ENCODE measurements at regions not wholly inside any gene's neighbourhood (a gene's known extent, or its start where the extent isn't known, plus 50 kb on each side); places are given as distances from the start of the nearest gene placed in this dataset.
"Not testable (repeated sequence)": the region's sequence is repeated elsewhere in the genome, so short reads cannot be mapped to it uniquely, and the experiment has no call there.

- Histone ChIP-seq H3K79me2 (ENCODE audit: control insufficient read depth, insufficient read depth, low read length) (no peaks in the 10 kb centered on the region), H3K4me1 (ENCODE audit: control insufficient read depth in 2 of 2, insufficient read depth in 2 of 2, low read length in 2 of 2) (no peaks in the 10 kb centered on the region), H3K27me3 (replicated peaks in 1 of 4; ENCODE audit: control extremely low read depth in 1 of 4, control insufficient read depth in 3 of 4, insufficient read depth in 4 of 4, low read length in 3 of 4) (peaks cover 0 to 3% (median 0%) of the 10 kb centered on the region in 4 experiments), H4K20me1 (ENCODE audit: control insufficient read depth, insufficient read depth, low read length, poor library complexity, severe bottlenecking) (no peaks in the 10 kb centered on the region), H2AFZ (ENCODE audit: insufficient read depth, low read depth, low read length, poor library complexity, severe bottlenecking) (no peak overlapping the region), H3K36me3 (replicated peaks in 1 of 2; ENCODE audit: control extremely low read depth in 1 of 2, control insufficient read depth in 1 of 2, extremely low read depth in 1 of 2, insufficient read depth in 2 of 2, low read length in 1 of 2) (no peaks in the 10 kb centered on the region), H3K27ac (ENCODE audit: low read length in 2 of 2) (no peak overlapping the region), H3K9me3 (ENCODE audit: control extremely low read depth in 1 of 3, control insufficient read depth in 2 of 3, insufficient read depth in 1 of 3, low read length in 2 of 3) (peaks cover 0 to 12% (median 3%) of the 10 kb centered on the region in 3 donors), H3K9ac (ENCODE audit: low read length) (no peak overlapping the region), H3K4me3 (ENCODE audit: control extremely low read depth in 1 of 5, extremely low read depth in 1 of 5, insufficient read depth in 1 of 5, low read depth in 2 of 5, low read length in 4 of 5) (no peak overlapping the region), H3K4me2 (replicated peaks; ENCODE audit: low read depth, low read length, poor library complexity, severe bottlenecking) (no peak overlapping the region)
- DNase-seq = no peak
- H3K4me3 Mint-ChIP-seq = no peak overlapping the region
- CTCF ChIA-PET = no interaction called here
- H3K27ac Mint-ChIP-seq = no peak overlapping the region
- peaks cover 23% of the 10 kb centered on the region for H3K27me3 Mint-ChIP-seq
- no CpG with 5 or more reads among the region's 2 CpGs for WGBS (ENCODE audit: insufficient coverage)
- no peaks in the 10 kb centered on the region for H3K4me1 Mint-ChIP-seq
- H3K9me3 Mint-ChIP-seq (ENCODE audit: insufficient read depth) = peaks cover 6% of the 10 kb centered on the region
- TF ChIP-seq EZH2 (IDR thresholded peaks at IDR 0.05; ENCODE audit: borderline replicate concordance, insufficient read depth, low read depth, low read length, poor library complexity, severe bottlenecking) = no peak
- TF ChIP-seq CTCF (IDR thresholded peaks at IDR 0.05) = no peak
- POLR2A ChIA-PET = no interaction called here
- ATAC-seq (ENCODE audit: low read depth) = no peak
- intact Hi-C loops (cut with micrococcal nuclease) = no loop called here
These were observed 93.9 kb upstream of the ZNF92 start for GRCh38 chr7:65279795-65280194.

- Histone ChIP-seq H3K27me3 (replicated peaks in 1 of 4; ENCODE audit: control extremely low read depth in 1 of 4, control insufficient read depth in 3 of 4, insufficient read depth in 4 of 4, low read length in 3 of 4) (peaks cover 0 to 4% (median 0%) of the 10 kb centered on the region in 4 experiments), H3K79me2 (ENCODE audit: control insufficient read depth, insufficient read depth, low read length) (no peaks in the 10 kb centered on the region), H3K9ac (ENCODE audit: low read length) (no peak overlapping the region), H3K9me3 (ENCODE audit: control extremely low read depth in 1 of 3, control insufficient read depth in 2 of 3, insufficient read depth in 1 of 3, low read length in 2 of 3) (peaks cover 0 to 21% (median 6%) of the 10 kb centered on the region in 3 donors), H3K36me3 (replicated peaks in 1 of 2; ENCODE audit: control extremely low read depth in 1 of 2, control insufficient read depth in 1 of 2, extremely low read depth in 1 of 2, insufficient read depth in 2 of 2, low read length in 1 of 2) (no peaks in the 10 kb centered on the region), H3K4me1 (ENCODE audit: control insufficient read depth in 2 of 2, insufficient read depth in 2 of 2, low read length in 2 of 2) (no peaks in the 10 kb centered on the region), H3K4me3 (ENCODE audit: control extremely low read depth in 1 of 5, extremely low read depth in 1 of 5, insufficient read depth in 1 of 5, low read depth in 2 of 5, low read length in 4 of 5) (no peak overlapping the region), H3K4me2 (replicated peaks; ENCODE audit: low read depth, low read length, poor library complexity, severe bottlenecking) (no peak overlapping the region), H2AFZ (ENCODE audit: insufficient read depth, low read depth, low read length, poor library complexity, severe bottlenecking) (no peak overlapping the region), H3K27ac (ENCODE audit: low read length in 2 of 2) (no peak overlapping the region), H4K20me1 (ENCODE audit: control insufficient read depth, insufficient read depth, low read length, poor library complexity, severe bottlenecking) (no peaks in the 10 kb centered on the region)
- peaks cover 7% of the 10 kb centered on the region for H3K9me3 Mint-ChIP-seq (ENCODE audit: insufficient read depth)
- peaks cover 30% of the 10 kb centered on the region for H3K27me3 Mint-ChIP-seq
- intact Hi-C loops (cut with micrococcal nuclease) = no loop called here
- H3K4me1 Mint-ChIP-seq = no peaks in the 10 kb centered on the region
- CTCF ChIA-PET = no interaction called here
- DNase-seq (no peak), ATAC-seq (ENCODE audit: low read depth) (no peak)
- POLR2A ChIA-PET = no interaction called here
- H3K27ac Mint-ChIP-seq = no peak overlapping the region
- no peak overlapping the region for H3K4me3 Mint-ChIP-seq
- TF ChIP-seq EZH2 (IDR thresholded peaks at IDR 0.05; ENCODE audit: borderline replicate concordance, insufficient read depth, low read depth, low read length, poor library complexity, severe bottlenecking) (no peak), CTCF (IDR thresholded peaks at IDR 0.05) (no peak)
These were observed 96.8 kb upstream of the ZNF92 start for GRCh38 chr7:65276822-65277221.

DNA sequence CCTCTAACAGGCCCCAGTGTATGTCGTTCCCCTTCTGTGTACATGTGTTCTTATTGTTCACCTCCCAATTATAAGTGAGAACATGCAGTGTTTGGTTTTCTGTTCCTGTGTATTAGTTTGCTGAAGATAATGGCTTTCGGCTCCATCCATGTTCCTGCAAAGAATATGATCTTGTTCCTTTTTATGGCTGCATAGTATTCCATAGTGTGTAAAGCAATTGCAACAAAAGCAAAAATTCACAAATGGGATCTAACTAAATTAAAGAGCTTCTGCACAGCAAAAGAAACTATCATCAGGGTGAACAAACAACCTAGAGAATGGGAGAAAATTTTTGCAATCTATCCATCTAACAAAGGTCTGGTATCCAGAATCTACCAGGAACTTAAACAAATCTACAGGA, 102.2 kb upstream of the ZNF92 start:
- intact Hi-C loops (cut with micrococcal nuclease); CTCF ChIA-PET: not testable (repeated sequence)

More for the DNA sequence above, 102.2 kb upstream of the ZNF92 start:
- H3K27ac Mint-ChIP-seq; H4K20me1 ChIP-seq (ENCODE audit: control insufficient read depth, insufficient read depth, low read length, poor library complexity, severe bottlenecking); H3K4me2 ChIP-seq (replicated peaks; ENCODE audit: low read depth, low read length, poor library complexity, severe bottlenecking); H3K9me3 Mint-ChIP-seq (ENCODE audit: insufficient read depth); H3K4me3 ChIP-seq (ENCODE audit: control extremely low read depth in 1 of 5, extremely low read depth in 1 of 5, insufficient read depth in 1 of 5, low read depth in 2 of 5, low read length in 4 of 5); H3K36me3 ChIP-seq (replicated peaks in 1 of 2; ENCODE audit: control extremely low read depth in 1 of 2, control insufficient read depth in 1 of 2, extremely low read depth in 1 of 2, insufficient read depth in 2 of 2, low read length in 1 of 2); H3K9ac ChIP-seq (ENCODE audit: low read length); POLR2A ChIA-PET; H3K27ac ChIP-seq (ENCODE audit: low read length in 2 of 2); H2AFZ ChIP-seq (ENCODE audit: insufficient read depth, low read depth, low read length, poor library complexity, severe bottlenecking); DNase-seq; ATAC-seq (ENCODE audit: low read depth); H3K79me2 ChIP-seq (ENCODE audit: control insufficient read depth, insufficient read depth, low read length); H3K4me3 Mint-ChIP-seq: not testable (repeated sequence)
- Histone ChIP-seq H3K4me1 (ENCODE audit: control insufficient read depth in 2 of 2, insufficient read depth in 2 of 2, low read length in 2 of 2) (peaks cover 9 to 11% of the 10 kb centered on the region in 2 donors), H3K9me3 (ENCODE audit: control extremely low read depth in 1 of 3, control insufficient read depth in 2 of 3, insufficient read depth in 1 of 3, low read length in 2 of 3) (peaks cover 1 to 21% (median 6%) of the 10 kb centered on the region in 3 donors), H3K27me3 (replicated peaks in 1 of 4; ENCODE audit: control extremely low read depth in 1 of 4, control insufficient read depth in 3 of 4, insufficient read depth in 4 of 4, low read length in 3 of 4) (peaks cover 0 to 26% (median 17%) of the 10 kb centered on the region in 4 experiments)
- WGBS (ENCODE audit: insufficient coverage) = no CpG with 5 or more reads among the region's 2 CpGs
- H3K4me1 Mint-ChIP-seq = peaks cover 12% of the 10 kb centered on the region
- peaks cover 40% of the 10 kb centered on the region for H3K27me3 Mint-ChIP-seq

All from B cell (primary cell).